Left lobe of liver (tissue), 2 donors: ENCODE measurements at regions not wholly inside any gene's neighbourhood (a gene's known extent, or its start where the extent isn't known, plus 50 kb on each side); places are given as distances from the start of the nearest gene placed in this dataset.
"Not testable (repeated sequence)": the region's sequence is repeated elsewhere in the genome, so short reads cannot be mapped to it uniquely, and the experiment has no call there.

ENCODE experiments used
- ATAC-seq: fragments of 200-7000 bp; cut with Tn5 transposase; one replicate; pipeline ENCODE4 v1.9.1; 2020; ENCODE audit warnings: mild to moderate bottlenecking, moderate library complexity
- DNase-seq: peaks from one replicate; pipeline ENCODE4 v3.0.0-alpha.2; 2020; ENCODE audit warnings: low spot score
- donor health status: DM: no; HTN: no; CAD: no; lungs with moderate emphysema.
- donor health status: DM: no; HTN: yes; CAD: no.

DNA sequence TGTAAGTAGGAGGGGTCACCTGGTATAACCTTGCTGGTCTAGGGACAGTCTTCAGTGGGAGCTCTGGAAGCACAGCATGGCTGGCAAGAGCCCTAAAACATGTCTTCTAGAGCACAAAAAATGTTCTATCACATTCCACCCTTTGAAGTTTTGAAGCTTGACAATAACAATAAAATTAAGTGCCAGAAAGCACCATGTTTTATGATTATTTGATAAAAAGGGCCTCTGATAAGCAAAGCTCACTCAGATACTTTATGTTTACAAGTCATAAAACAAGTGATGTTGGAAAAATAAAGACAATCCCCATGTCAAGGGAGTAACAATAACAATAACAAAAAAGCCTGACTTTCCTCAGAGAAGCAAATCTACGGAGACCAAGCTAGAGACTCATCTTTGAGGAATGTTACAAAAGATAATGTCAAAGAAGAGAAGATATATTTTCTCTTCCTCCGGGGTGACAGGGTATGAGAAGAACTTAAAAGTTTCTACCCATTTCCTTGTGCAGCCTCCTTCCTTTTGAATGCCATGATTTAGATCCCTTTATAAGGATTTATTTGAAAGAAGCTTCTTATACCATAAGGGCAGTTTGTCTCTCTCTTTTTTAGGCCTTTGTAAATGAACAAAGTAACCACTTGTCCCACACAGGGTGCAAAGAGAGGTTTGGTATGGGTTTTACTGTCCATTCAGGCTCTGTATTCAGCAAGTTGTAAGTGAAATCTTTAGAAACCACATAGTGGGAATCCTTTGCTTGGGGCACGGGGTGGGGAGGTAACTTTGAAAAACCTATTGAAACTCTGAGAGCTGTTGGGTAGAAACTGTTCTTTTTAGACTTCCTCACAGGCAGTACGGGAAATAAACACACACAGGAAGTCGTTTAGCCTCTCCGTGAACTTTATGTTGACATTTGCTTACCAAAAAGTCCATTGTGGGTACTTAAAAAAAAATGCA lies 109.6 kb upstream of the RBMS3 start:
- ATAC-seq (peak; percentile 57), DNase-seq (no peak)

DNA sequence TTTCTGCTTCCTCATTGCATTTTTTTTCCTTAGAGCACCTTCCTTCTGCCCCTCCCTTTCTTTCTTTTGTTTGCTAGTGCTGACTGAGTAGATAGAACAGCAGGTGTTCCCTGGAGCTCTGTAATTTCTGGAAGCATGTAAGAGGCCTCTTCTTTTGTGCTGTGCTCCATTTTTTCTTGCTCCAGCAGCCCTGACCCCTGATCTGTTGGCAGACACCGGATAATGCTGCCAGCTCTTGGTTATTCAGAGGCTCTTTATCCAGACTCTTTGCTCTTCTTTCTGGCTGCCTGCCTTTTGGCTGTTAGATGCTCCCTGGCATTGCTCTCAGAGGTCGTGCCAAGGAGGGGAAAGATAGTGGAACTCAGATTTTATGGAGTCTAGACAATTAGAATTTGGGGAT lies 104.4 kb upstream of the RBMS3 start:
- ATAC-seq (peak; percentile 26), DNase-seq (no peak)

DNA sequence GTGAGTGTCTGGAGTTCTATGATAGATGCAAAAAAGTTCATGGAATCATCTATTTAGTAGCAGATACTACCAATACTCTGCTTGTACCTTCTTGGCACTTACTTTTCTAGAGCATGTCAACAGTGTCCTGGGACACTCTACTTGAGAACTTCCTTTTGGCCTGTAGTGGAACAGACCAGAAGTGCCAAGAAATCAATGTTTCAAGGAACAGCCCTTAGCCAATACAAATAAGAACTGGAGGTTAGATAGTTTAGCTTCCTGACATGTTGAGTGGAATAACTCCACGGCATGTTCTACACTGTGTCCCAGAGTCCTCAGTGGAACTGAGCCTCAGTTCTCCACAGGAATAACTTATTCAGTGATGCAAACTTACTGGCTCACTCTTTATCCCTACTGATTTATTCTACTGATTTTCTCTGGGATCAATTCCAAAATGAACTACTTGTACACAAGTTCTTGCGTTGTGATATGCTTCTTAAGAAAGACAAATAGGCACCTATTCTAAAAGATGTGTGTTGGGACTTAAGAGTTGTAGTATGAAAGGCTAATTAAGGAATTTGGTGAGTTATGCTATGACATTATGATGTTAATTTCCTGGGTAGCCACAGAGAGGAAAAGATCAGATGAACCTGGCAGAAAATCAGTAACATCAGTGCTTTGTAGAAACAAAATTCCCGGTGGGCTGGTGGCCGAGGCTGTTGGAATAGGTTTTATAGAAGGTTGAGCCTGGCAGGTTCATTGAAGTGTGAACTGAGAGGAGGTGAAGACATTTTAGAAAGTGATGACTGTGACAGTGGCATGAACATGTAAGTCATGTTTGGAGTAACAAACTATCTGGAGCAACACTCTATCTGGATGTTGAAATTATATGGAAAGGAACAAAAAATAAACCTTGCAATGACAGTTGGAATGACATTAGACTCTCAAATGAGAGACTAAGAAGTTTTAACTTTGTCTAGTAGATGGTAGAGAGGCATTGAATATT lies 101.8 kb upstream of the RBMS3 start:
- no peak for DNase-seq
- ATAC-seq, result no peak

DNA sequence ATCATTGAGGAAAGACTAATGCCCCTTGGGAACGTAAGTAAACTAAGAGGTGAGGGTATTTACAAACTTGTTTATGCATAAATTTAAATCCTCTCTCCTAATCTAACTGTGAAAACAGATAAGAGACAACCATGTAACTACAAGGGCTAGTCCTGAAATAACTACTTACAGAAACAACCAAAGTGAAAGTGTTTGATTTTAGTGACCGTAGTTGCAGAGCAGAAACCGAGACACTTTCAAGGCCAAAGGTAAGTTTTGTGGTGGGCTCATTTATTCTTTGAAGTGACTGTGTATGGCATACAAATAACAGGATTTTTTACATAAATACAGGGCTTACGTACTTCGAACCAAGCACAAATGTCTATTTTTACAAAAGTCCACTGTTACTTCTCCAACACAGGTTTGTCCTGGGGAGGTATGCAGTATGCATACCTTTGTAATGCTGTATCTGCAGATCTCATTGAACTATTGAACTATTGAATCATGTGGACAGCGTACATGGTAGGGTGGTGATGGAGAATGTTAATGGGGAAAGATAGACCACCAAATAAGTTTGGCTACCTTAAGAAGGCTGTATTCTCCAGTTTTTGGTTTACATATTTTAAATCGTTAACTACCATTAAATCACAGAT lies 99.6 kb upstream of the RBMS3 start:
- ATAC-seq, result no peak
- DNase-seq, result no peak

DNA sequence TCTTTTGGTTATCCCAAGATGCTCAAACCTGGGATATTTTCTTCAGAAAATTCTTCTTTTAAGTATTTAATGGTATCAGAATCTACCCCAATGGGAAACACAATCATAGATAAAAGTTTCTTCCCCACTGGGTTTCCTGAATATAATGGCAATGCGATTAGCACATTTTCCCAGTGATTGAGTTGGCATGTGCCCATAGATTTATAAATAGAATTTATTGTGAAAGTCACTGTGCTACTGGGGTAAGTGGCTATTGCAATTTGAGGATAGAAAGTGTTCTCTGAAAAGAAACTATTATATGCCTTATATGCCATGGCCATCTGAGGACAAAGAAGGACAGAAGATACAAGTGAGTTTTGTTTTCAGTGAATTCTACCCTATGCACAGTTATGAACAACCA lies 99.0 kb upstream of the RBMS3 start:
- ATAC-seq, result no peak
- no peak for DNase-seq

DNA sequence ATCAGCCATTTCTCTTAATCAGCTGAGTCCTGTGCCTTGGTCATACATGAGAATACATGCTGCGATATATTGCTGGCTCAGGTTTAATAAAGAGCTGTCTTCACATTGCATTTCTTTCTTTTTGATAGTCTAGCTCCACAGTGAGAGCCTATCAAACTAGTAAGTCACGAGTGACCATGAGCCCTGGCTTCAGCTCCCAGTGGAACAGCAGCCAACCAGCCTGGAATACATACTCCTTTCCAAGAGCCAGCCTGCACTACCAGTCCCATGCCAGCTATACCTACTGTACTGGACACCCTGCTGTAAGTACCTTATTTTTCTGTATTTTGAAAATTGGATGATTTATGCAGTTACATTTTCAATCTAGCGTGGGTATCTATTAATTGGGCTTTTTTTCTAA lies 98.0 kb upstream of the RBMS3 start:
- not testable (repeated sequence) for ATAC-seq

DNA sequence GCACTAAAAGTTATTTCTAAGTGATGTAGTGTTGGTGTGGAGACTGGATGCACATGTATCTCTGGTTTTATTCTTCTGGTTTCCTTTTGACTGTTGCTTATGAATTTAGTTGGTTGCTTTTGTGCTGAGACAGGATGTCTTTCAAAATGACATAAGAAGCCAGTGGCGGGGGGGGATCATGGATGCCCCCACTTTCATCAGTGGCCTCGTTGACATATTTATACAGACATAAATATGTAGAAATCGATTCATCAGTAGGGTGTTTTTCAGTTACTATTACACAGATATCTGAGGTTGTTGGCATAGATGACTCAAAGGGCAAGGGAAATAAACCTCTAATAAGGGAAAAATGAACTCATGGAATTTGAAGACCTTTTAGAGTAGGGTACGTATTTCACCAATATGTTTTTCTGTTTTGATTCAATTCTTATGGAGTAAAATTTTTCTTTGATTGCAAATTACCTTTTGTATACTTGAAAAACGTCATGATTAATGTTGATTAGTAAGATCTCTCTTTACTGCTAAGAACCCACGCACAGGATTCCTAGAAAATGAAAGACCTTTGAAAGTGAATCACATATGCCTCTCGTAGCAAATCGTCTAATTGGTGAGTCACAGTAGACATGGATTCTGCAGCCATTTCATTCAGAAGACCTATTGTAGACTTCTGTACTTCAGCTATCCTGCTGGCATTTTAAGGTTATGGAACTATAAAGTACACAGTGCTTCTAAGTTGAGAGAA lies 97.4 kb upstream of the RBMS3 start:
- DNase-seq (no peak), ATAC-seq (no peak)

More for the DNA sequence above, 98.0 kb upstream of the RBMS3 start:
- not testable (repeated sequence) for DNase-seq

DNA sequence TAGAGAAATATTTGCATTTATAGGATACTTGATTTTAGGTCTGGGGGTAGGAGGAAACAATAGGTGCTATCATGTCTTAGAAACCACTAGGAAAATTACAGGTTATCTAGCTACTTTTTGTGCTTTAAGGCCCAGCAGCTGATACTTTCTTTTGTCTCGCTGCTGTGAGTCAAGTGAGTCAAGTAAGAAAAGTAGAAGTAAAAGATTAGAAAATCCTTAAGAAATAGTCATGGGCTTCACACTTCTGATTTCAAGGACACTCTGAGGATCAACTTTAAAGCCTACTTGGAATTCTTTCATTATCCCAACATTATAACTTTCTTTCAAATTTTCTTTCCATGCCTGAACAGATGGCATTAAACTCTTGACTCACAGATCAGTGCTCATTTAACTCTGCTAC lies 95.2 kb upstream of the RBMS3 start:
- DNase-seq, result no peak
- ATAC-seq, result no peak

DNA sequence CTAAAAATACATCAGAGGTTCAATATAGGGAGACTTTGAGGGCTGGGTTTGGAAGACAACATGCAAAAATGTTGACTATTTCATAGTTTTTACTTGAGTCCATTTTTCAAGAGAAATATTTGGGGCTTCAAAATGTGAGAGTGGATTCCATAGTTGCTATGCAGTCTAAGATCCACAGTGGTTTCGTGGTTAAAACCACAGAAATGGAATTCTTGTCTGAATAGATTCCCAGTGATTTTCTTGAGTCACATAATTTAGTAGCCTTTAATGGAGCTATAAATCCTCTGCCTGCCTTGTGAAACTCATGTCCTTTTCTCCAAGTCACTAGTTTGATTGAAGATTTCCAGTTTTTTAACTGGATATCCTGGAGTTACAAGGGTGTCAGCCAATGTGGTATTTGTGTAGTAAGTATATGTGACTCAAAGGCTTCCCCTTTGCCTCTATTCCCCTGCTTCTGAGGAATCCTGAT lies 94.7 kb upstream of the RBMS3 start:
- DNase-seq, result no peak
- no peak for ATAC-seq

DNA sequence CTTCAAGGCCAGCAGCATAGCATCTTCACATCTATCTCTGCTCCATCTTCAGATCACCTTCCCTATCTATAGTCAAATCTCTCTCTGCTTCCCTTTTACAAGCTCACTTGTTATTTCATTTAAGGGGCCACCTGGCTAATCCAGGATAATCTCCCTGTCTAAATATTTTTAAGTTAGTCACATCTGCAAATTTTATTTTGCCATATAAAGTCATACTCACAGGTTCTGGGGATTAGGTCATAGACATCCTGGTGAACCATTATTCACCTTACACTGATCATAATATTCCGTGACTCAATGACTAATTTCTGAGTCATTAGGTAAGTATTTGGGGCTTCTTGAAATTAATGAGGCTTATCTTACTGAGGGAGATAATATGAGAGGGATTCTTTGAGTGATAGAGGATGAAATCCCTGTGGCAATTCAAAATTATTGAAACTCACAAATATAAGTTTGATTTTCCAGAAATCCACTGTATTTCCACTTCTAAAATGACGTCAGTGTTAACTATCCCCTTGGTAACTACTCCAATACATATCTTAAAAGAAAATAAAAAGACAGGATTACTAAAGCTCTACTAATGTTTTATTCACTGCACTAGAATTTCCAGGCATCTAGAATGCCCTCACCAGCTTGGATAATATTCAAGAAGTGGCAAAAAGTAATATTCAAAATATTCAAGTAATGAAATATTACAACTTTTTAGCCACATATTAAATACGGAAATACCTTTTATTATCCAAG lies 93.7 kb upstream of the RBMS3 start:
- ATAC-seq (no peak), DNase-seq (no peak)

DNA sequence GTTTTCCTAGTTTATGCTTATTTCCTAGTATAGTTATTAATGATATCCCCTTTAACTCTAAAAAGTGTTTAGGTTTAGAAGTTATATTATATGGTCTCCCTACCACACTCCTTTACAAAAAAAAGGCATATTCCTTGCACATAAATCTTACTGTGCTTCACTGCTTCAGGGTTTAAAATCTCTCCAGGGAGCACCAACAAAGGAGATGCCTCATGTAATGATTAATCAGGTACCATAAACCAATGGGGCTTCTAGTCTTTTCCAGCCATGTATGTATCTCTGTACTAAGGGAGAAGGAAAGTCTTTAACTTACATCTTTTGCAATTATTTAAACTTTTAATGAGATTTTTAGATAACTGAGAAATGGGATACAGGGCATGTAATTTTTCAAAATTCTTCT lies 91.5 kb upstream of the RBMS3 start:
- DNase-seq, result no peak
- no peak for ATAC-seq

DNA sequence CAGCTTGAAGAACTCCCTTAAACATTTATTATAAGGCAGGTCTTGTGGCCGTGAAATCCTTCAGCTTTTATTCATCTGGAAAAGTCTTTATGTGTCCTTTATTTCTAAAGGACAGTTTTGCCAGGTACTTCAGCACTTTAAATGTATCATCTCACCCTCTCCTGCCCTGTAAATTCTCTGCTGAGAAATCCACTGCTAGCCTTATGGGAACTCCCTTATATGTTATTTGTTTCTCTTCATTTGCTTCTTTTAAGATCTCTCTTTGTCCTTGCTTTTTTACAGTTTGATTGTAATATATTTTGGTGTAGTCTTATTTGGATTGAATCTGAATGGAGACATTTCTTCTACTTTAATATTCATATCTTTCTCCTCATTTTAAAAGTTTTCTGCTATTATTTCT lies 86.7 kb upstream of the RBMS3 start:
- no peak for ATAC-seq

DNA sequence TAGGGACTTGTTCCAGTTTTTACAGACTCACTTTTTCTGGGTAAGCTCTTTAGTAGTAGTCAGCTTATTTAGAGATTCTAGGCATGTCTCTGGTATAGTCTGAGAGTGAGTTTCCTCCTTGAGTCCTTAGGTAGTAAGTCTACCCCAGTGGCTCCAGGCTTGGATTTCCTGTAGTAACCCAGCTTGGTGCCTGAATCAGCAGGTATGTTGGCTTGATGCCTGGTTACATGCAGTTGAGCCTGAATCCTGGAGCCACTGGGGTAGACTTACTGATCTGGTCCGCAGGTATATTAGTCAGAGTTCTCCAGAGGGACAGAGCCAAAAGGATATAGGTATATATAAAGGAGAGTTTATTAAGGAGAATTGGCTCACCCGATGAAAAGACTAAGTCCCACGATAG lies 85.8 kb upstream of the RBMS3 start:
- no peak for DNase-seq
- no peak for ATAC-seq

More for the DNA sequence above, 86.7 kb upstream of the RBMS3 start:
- DNase-seq, result no peak

DNA sequence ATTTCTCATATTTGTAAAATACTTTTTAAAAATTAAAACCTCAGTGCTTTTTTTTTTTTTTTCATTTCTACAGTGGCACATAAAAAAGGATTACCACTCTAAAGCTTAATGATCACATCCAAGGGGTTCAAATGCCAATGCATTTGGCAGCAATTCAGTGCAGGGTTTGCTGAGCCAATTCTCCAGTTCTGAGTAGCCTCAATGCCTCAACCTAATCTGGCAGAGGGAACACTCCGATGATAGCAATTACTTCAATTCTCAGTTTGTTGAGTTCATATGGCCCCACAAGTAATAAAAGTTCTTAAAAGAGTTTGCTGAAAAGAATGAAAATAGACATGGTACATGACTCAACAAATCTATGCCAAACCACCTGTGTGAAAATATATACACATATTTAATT lies 79.3 kb upstream of the RBMS3 start:
- ATAC-seq, result no peak
- no peak for DNase-seq

DNA sequence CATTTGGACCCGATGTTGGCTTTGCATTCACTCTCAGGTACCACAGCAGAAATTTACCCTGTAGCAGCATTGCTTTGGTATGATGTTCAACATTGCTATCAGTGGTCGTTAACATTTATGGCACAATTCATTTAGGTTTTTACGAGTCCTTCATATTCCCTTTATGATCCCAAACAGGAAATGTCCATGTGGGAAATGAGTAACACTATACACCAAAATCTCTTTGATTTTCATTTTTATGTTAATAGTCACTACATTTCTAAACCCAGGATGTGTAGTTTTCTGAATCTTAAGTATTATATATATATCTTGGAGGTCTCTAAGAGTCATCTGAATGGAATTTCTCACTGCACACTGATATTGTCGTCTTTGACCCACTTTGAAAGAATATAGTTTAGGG lies 78.5 kb upstream of the RBMS3 start:
- DNase-seq, result no peak
- ATAC-seq, result no peak

DNA sequence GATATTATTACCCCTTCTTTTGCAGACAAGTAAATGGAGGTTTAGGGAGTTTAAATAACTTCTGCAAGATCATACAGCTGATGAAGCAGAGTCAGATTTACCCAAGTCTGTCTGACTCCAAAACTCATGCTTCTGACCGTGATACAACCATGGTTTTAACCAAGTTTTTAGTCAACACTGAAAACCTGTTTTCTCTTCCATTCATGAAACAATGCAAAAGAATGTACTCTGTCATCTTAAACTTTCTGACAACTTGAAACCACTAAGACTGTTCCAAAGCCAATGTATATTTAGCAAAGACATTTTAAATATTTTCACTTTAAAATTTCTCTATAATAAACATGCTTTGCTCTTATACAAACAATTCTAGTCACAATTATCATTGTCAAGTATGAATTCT lies 77.0 kb upstream of the RBMS3 start:
- DNase-seq (no peak), ATAC-seq (no peak)

DNA sequence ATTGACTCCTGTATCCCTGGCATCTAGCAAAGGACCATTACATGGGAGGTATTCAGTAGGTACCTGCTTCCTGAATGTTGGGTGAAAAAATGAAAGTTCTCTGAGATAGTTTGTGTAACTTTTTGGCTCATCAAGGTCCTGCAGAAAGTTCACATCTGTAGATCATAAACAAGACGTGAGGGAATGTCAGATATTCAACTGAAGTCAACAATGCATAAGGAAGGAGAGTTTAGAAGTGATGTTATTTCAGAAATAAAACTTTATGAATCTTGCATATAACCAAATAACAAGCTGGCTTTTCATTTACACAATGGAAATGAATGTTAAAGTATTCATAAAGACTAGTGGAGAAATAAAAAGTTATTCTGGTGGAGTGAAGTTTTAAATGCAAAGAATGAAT lies 73.4 kb upstream of the RBMS3 start:
- DNase-seq (no peak), ATAC-seq (no peak)

DNA sequence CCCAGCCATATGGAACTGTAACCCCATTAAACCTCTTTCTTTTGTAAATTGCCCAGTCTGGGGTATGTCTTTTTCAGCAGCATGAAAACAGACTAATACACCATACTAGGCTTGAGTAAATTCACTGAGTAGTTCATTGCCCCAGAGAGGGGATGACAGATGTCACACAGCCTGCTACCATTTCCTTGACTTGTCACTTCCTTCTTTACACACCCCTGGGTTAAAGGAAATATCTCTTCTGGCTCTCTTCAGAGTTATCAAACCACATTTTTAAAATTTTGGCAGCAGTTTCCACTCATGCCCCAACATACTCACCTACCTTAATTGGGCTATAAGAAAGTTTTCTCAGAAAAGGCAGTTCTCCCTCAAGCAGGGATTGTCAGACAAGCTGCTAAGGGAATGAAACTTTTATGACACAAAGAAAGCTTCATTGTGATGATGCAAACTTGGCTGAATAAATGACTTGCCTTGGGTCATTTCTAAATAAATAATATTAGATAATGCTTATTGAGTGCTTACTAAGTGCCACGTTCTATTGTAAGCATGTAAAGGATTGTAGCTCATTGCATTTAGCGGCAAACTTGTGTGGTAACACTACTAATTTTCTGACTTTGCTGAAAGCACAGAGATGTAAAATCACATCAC lies 68.0 kb upstream of the RBMS3 start:
- DNase-seq (no peak), ATAC-seq (no peak)

DNA sequence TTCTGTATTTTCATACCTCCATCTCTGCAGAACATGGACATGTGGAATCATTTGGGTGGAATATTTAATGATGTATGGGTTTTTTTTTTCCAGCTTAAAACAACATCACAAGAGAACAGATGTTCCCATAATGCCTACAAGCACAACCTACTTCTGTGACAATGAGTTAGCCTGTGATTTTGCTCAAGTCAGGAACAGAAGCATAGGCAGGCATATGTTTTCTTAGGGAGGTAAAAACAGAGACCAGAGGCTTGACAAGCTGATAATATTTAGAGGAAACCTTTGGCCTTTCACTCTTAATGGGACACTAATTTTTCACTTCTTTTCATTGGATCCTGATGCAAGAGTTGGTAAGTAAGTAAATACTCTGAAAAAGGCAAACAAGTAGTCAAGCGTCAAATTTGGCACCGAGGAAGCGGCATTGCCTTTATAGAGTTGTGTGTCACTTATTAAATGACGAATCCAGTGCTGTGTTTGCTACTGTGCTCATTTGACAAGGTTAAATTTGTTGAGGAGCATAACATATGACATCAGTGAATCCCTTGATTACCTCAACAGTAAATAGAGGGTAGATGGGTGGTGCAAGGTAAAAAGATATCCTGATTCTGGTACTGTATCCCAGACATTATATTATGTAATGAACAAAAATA lies 66.7 kb upstream of the RBMS3 start:
- DNase-seq (no peak), ATAC-seq (no peak)
